ENCODE measurements at regions not wholly inside any gene's neighbourhood (a gene's known extent, or its start where the extent isn't known, plus 50 kb on each side); places are given as distances from the start of the nearest gene placed in this dataset.

- 79 to 93% (median 92%) methylated on average over 3 to 4 of the region's 4 CpGs for WGBS, 5 donors
- no peaks in the 10 kb centered on the region for H3K9me3 ChIP-seq
- H3K4me3 ChIP-seq = no peak overlapping the region
- no peak overlapping the region for H3K27ac ChIP-seq
- TF ChIP-seq, protein P1, sequence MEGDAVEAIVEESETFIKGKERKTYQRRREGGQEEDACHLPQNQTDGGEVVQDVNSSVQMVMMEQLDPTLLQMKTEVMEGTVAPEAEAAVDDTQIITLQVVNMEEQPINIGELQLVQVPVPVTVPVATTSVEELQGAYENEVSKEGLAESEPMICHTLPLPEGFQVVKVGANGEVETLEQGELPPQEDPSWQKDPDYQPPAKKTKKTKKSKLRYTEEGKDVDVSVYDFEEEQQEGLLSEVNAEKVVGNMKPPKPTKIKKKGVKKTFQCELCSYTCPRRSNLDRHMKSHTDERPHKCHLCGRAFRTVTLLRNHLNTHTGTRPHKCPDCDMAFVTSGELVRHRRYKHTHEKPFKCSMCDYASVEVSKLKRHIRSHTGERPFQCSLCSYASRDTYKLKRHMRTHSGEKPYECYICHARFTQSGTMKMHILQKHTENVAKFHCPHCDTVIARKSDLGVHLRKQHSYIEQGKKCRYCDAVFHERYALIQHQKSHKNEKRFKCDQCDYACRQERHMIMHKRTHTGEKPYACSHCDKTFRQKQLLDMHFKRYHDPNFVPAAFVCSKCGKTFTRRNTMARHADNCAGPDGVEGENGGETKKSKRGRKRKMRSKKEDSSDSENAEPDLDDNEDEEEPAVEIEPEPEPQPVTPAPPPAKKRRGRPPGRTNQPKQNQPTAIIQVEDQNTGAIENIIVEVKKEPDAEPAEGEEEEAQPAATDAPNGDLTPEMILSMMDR (IDR thresholded peaks at IDR 0.05 in 8 of 11, conservative IDR thresholded peaks at IDR 0.05 in 3 of 11) = no peak
- TF ChIP-seq POLR2AphosphoS5 (IDR thresholded peaks at IDR 0.05) (no peak), POLR2A (IDR thresholded peaks at IDR 0.05) (no peak)
- no peaks in the 10 kb centered on the region for H3K4me1 ChIP-seq
- H3K27me3 ChIP-seq (replicated peaks in 1 of 7) = peaks cover 0 to 42% (median 4%) of the 10 kb centered on the region in 7 donors
- DNase-seq = no peak
- intact Hi-C loops (cut with DNase I; ENCODE audit: low total_unique reads) = no loop called here
- no peaks in the 10 kb centered on the region for H3K36me3 ChIP-seq
These were observed 169.0 kb downstream of the ENGASE start for GRCh38 chr17:79243603-79243990.

DNA sequence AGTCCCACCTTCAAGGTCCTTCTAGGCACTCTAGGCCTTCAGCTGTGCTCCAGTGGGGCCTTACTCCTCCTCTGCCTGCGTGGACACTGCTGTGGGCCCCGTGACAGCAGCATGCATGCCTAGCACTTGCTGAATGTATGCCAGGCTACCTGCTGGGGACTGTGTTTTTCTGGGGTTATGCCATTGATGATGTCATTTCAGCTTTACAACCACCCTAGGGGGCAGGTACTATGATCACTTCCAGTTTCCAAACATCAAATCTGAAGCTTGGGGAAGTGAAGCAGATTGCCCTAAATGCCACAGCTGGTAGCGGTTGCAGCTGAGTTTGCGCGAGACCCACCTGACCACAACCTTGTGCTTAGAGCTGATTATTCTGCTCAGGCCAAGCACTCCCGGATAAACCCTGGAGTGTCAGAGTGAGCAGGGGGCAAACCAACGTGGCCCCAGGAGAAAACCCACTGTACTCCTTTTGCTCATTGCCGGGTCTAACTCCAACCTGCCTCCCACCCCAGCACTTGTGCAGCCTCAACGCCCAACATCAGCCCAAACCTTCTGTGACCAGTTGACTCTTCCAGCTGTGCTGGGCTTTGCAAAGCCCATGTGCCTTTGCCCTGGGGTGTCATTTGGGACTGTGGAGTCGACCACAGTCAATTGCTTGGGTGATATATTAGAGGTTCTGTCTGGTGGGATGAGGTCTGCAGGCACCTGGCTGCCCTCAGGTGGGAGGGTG, 168.4 kb downstream of the ENGASE start:
- intact Hi-C loops (cut with DNase I; ENCODE audit: low total_unique reads) = no loop called here
- Histone ChIP-seq H3K4me1 (no peaks in the 10 kb centered on the region), H3K4me3 (no peak overlapping the region), H3K36me3 (no peaks in the 10 kb centered on the region), H3K27me3 (replicated peaks in 1 of 7) (peaks cover 0 to 39% (median 0%) of the 10 kb centered on the region in 7 donors), H3K9me3 (no peaks in the 10 kb centered on the region), H3K27ac (no peak overlapping the region)
- DNase-seq = no peak
- 46 to 60% (median 52%) methylated on average over 8 to 10 of the region's 10 CpGs for WGBS, 5 donors
- TF ChIP-seq, protein P1 (IDR thresholded peaks at IDR 0.05 in 8 of 11, conservative IDR thresholded peaks at IDR 0.05 in 3 of 11) = no peak
- no peak for TF ChIP-seq POLR2A (IDR thresholded peaks at IDR 0.05)
- TF ChIP-seq POLR2AphosphoS5 (IDR thresholded peaks at IDR 0.05) = no peak

DNA sequence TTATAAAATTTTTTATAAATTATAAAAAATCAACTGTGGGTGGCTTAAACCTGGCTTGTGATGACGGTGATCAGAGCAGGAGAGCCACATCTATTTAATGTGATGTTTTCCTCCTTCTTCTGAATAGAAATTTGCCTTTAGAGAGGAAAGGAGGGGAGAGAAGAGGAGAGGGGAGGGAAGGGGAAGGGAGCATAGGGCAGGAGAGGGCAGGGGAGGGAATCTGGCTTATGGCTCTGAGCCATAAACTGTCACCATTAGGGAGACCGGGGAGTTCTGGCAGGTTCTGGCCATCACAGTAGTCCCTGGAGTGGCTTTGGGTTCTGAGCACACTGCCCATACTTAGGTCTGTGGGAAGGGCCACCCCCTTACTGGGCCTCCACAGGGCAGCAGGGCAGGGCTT, 167.8 kb downstream of the ENGASE start:
- 56 to 72% (median 63%) methylated on average over 2 of the region's 2 CpGs for WGBS, 5 donors
- no peak overlapping the region for H3K4me3 ChIP-seq
- TF ChIP-seq, protein P1 (IDR thresholded peaks at IDR 0.05 in 8 of 11, conservative IDR thresholded peaks at IDR 0.05 in 3 of 11) = no peak
- no peak for TF ChIP-seq POLR2A (IDR thresholded peaks at IDR 0.05)
- TF ChIP-seq POLR2AphosphoS5 (IDR thresholded peaks at IDR 0.05) = no peak
- intact Hi-C loops (cut with DNase I; ENCODE audit: low total_unique reads) = no loop called here
- no peaks in the 10 kb centered on the region for H3K4me1 ChIP-seq
- DNase-seq = no peak
- no peak overlapping the region for H3K27ac ChIP-seq
- H3K9me3 ChIP-seq = no peaks in the 10 kb centered on the region
- H3K36me3 ChIP-seq = no peaks in the 10 kb centered on the region
- peaks cover 0 to 33% (median 0%) of the 10 kb centered on the region in 7 donors for H3K27me3 ChIP-seq (replicated peaks in 1 of 7)

GRCh38 chr17:79241616-79242015, 167.0 kb downstream of the ENGASE start:
- H3K9me3 ChIP-seq = no peaks in the 10 kb centered on the region
- H3K27ac ChIP-seq = no peak overlapping the region
- no peak overlapping the region for H3K4me3 ChIP-seq
- H3K4me1 ChIP-seq = no peaks in the 10 kb centered on the region
- H3K27me3 ChIP-seq (replicated peaks in 1 of 7) = peaks cover 0 to 26% (median 0%) of the 10 kb centered on the region in 7 donors
- no peak for DNase-seq
- H3K36me3 ChIP-seq = no peaks in the 10 kb centered on the region
- WGBS, 5 donors = 85 to 96% (median 89%) methylated on average over 5 of the region's 5 CpGs
- intact Hi-C loops (cut with DNase I; ENCODE audit: low total_unique reads) = no loop called here
- no peak for TF ChIP-seq POLR2AphosphoS5 (IDR thresholded peaks at IDR 0.05)
- TF ChIP-seq POLR2A (IDR thresholded peaks at IDR 0.05) = no peak
- TF ChIP-seq, protein P1 (IDR thresholded peaks at IDR 0.05 in 8 of 11, conservative IDR thresholded peaks at IDR 0.05 in 3 of 11) = no peak
